ENCODE measurements at regions not wholly inside any gene's neighbourhood (a gene's known extent, or its start where the extent isn't known, plus 50 kb on each side); places are given as distances from the start of the nearest gene placed in this dataset.
"Not testable (repeated sequence)": the region's sequence is repeated elsewhere in the genome, so short reads cannot be mapped to it uniquely, and the experiment has no call there.

GRCh38 chr15:84151205-84151931 lies 84.2 kb upstream of the GOLGA6L4 start:
- Mint-ChIP-seq H3K27me3 (ENCODE audit: insufficient read depth) (no peaks in the 10 kb centered on the region), H3K4me1 (peaks cover 2% of the 10 kb centered on the region), H3K9me3 (no peaks in the 10 kb centered on the region), H3K27ac (no peak overlapping the region), H3K4me3 (no peak overlapping the region), H3K36me3 (ENCODE audit: low read depth) (no peaks in the 10 kb centered on the region)
- Histone ChIP-seq H3K27me3 (ENCODE audit: control insufficient read depth, insufficient read depth, low read length, poor library complexity, severe bottlenecking) (no peaks in the 10 kb centered on the region), H3K36me3 (ENCODE audit: control insufficient read depth, insufficient read depth, low read length) (no peaks in the 10 kb centered on the region), H3K4me3 (ENCODE audit: low read length) (no peak overlapping the region), H3K4me1 (ENCODE audit: control insufficient read depth, insufficient read depth, low read length) (no peaks in the 10 kb centered on the region), H3K9me3 (ENCODE audit: control insufficient read depth, low read length) (no peaks in the 10 kb centered on the region), H3K27ac (ENCODE audit: low read depth, low read length) (peak overlapping the region; percentile 17), H3K9ac (ENCODE audit: extremely low read depth, low read length, poor library complexity, severe bottlenecking) (no peak overlapping the region)
- 71 to 86% methylated on average over 6 to 11 of the region's 11 CpGs for WGBS, 2 experiments (ENCODE audit: insufficient coverage in 1 of 2, insufficient read length in 1 of 2)
- no peak for TF ChIP-seq CTCF (conservative IDR thresholded peaks at IDR 0.05)
- DNase-seq: peak; percentile 44

GRCh38 chr15:84152381-84152979 lies 83.1 kb upstream of the GOLGA6L4 start:
- H3K36me3 Mint-ChIP-seq (ENCODE audit: low read depth); H3K27ac Mint-ChIP-seq: not testable (repeated sequence)
- WGBS, 2 experiments (ENCODE audit: insufficient coverage in 1 of 2, insufficient read length in 1 of 2): 95 to 100% methylated on average over 2 to 7 of the region's 8 CpGs

GRCh38 chr15:84153655-84154140 lies 81.9 kb upstream of the GOLGA6L4 start:
- WGBS, 2 experiments (ENCODE audit: insufficient coverage in 1 of 2, insufficient read length in 1 of 2): 80 to 90% methylated on average over 2 to 11 of the region's 11 CpGs
- DNase-seq: peak; percentile 29
- H3K27me3 ChIP-seq (ENCODE audit: control insufficient read depth, insufficient read depth, low read length, poor library complexity, severe bottlenecking); H3K4me3 ChIP-seq (ENCODE audit: low read length); H3K27ac ChIP-seq (ENCODE audit: low read depth, low read length); H3K9me3 ChIP-seq (ENCODE audit: control insufficient read depth, low read length); H3K9ac ChIP-seq (ENCODE audit: extremely low read depth, low read length, poor library complexity, severe bottlenecking); H3K27ac Mint-ChIP-seq; H3K9me3 Mint-ChIP-seq; H3K4me3 Mint-ChIP-seq; H3K4me1 Mint-ChIP-seq; H3K27me3 Mint-ChIP-seq (ENCODE audit: insufficient read depth); H3K4me1 ChIP-seq (ENCODE audit: control insufficient read depth, insufficient read depth, low read length); H3K36me3 ChIP-seq (ENCODE audit: control insufficient read depth, insufficient read depth, low read length); H3K36me3 Mint-ChIP-seq (ENCODE audit: low read depth): not testable (repeated sequence)

More at GRCh38 chr15:84152381-84152979, 83.1 kb upstream of the GOLGA6L4 start:
- not testable (repeated sequence) for H3K9me3 ChIP-seq (ENCODE audit: control insufficient read depth, low read length); H3K4me1 ChIP-seq (ENCODE audit: control insufficient read depth, insufficient read depth, low read length); H3K4me3 ChIP-seq (ENCODE audit: low read length); H3K27ac ChIP-seq (ENCODE audit: low read depth, low read length); H3K36me3 ChIP-seq (ENCODE audit: control insufficient read depth, insufficient read depth, low read length); H3K9me3 Mint-ChIP-seq; H3K4me1 Mint-ChIP-seq; H3K27me3 Mint-ChIP-seq (ENCODE audit: insufficient read depth); H3K27me3 ChIP-seq (ENCODE audit: control insufficient read depth, insufficient read depth, low read length, poor library complexity, severe bottlenecking); H3K9ac ChIP-seq (ENCODE audit: extremely low read depth, low read length, poor library complexity, severe bottlenecking); H3K4me3 Mint-ChIP-seq
- DNase-seq: peak; percentile 13

- not testable (repeated sequence) for H3K36me3 ChIP-seq (ENCODE audit: control insufficient read depth, insufficient read depth, low read length); H3K27ac Mint-ChIP-seq; H3K4me3 ChIP-seq (ENCODE audit: low read length); H3K27me3 Mint-ChIP-seq (ENCODE audit: insufficient read depth); H3K36me3 Mint-ChIP-seq (ENCODE audit: low read depth); H3K9ac ChIP-seq (ENCODE audit: extremely low read depth, low read length, poor library complexity, severe bottlenecking); H3K9me3 Mint-ChIP-seq; H3K27me3 ChIP-seq (ENCODE audit: control insufficient read depth, insufficient read depth, low read length, poor library complexity, severe bottlenecking); H3K4me3 Mint-ChIP-seq; H3K27ac ChIP-seq (ENCODE audit: low read depth, low read length); H3K9me3 ChIP-seq (ENCODE audit: control insufficient read depth, low read length); H3K4me1 ChIP-seq (ENCODE audit: control insufficient read depth, insufficient read depth, low read length); H3K4me1 Mint-ChIP-seq
- peak; percentile 26 for DNase-seq
- WGBS, 2 experiments (ENCODE audit: insufficient coverage in 1 of 2, insufficient read length in 1 of 2): 86 to 90% methylated on average over 2 to 7 of the region's 8 CpGs
Measured at GRCh38 chr15:84154314-84154713, 81.3 kb upstream of the GOLGA6L4 start.

- not testable (repeated sequence) for H3K27ac ChIP-seq (ENCODE audit: low read depth, low read length); H3K4me3 ChIP-seq (ENCODE audit: low read length); H3K27me3 Mint-ChIP-seq (ENCODE audit: insufficient read depth); H3K9me3 Mint-ChIP-seq; H3K36me3 ChIP-seq (ENCODE audit: control insufficient read depth, insufficient read depth, low read length); H3K9me3 ChIP-seq (ENCODE audit: control insufficient read depth, low read length); H3K27ac Mint-ChIP-seq; H3K9ac ChIP-seq (ENCODE audit: extremely low read depth, low read length, poor library complexity, severe bottlenecking); H3K4me1 ChIP-seq (ENCODE audit: control insufficient read depth, insufficient read depth, low read length); H3K36me3 Mint-ChIP-seq (ENCODE audit: low read depth); DNase-seq; H3K4me1 Mint-ChIP-seq; H3K4me3 Mint-ChIP-seq; H3K27me3 ChIP-seq (ENCODE audit: control insufficient read depth, insufficient read depth, low read length, poor library complexity, severe bottlenecking)
- WGBS, 2 experiments (ENCODE audit: insufficient coverage in 1 of 2, insufficient read length in 1 of 2): 87% methylated on average over 8 of the region's 9 CpGs; no CpG with 5 or more reads in 1 of the 2 experiments
Measured at GRCh38 chr15:84154787-84155186, 80.8 kb upstream of the GOLGA6L4 start.

- H3K9me3 Mint-ChIP-seq; H3K9me3 ChIP-seq (ENCODE audit: control insufficient read depth, low read length); H3K36me3 ChIP-seq (ENCODE audit: control insufficient read depth, insufficient read depth, low read length); H3K27me3 Mint-ChIP-seq (ENCODE audit: insufficient read depth); H3K27ac ChIP-seq (ENCODE audit: low read depth, low read length); H3K27ac Mint-ChIP-seq; H3K4me1 ChIP-seq (ENCODE audit: control insufficient read depth, insufficient read depth, low read length); H3K4me3 Mint-ChIP-seq; H3K9ac ChIP-seq (ENCODE audit: extremely low read depth, low read length, poor library complexity, severe bottlenecking); H3K4me3 ChIP-seq (ENCODE audit: low read length); H3K27me3 ChIP-seq (ENCODE audit: control insufficient read depth, insufficient read depth, low read length, poor library complexity, severe bottlenecking); H3K4me1 Mint-ChIP-seq; H3K36me3 Mint-ChIP-seq (ENCODE audit: low read depth): not testable (repeated sequence)
- WGBS, 2 experiments (ENCODE audit: insufficient coverage in 1 of 2, insufficient read length in 1 of 2): 69 to 83% methylated on average over 5 to 18 of the region's 22 CpGs
- DNase-seq: peak; percentile 51
Measured at GRCh38 chr15:84155792-84156587, 79.6 kb upstream of the GOLGA6L4 start.
